ENCODE measurements at regions not wholly inside any gene's neighbourhood (a gene's known extent, or its start where the extent isn't known, plus 50 kb on each side); places are given as distances from the start of the nearest gene placed in this dataset.

DNA sequence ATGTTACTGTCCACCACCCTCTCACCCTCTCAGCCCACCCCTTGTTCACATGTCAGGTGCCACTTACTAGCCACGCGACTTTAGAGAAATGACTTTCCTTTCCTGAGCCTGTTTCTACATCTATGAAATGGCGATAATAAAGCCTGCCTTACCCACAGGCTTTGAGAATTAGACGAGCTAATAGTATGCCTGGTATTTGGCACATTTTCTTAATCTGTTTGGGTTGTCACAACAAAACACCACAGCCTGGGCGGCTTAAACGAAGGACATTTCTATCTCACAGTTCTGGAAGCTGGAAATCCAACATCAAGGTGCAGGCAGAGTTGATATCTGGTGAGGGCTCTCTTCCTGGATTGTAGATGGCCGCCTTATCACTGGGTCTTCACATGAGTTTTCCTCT, 273.9 kb upstream of the FMN2 start:
- no peak for DNase-seq (ENCODE audit: low read depth in 2 of 2, low spot score in 1 of 2)

DNA sequence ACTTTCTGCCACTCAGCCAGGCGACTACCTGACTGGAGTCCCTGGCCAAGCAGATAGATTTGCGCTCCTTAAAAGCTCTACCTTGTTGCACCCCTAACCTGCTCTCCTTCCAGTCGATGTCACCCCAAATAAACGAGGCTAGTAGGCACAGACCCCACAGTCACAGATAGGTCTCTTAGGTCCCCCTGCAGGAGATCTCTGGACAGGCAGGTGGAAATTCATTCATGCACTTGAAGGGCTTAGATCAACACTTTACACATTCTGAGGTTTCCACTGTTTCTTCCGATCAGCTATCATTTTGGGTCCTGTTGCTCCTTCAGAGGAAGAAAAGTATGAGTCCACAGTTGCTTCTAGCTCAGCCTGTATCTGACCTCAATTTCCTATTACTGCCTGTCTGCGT, 272.6 kb upstream of the FMN2 start:
- no peak for DNase-seq (ENCODE audit: low read depth in 2 of 2, low spot score in 1 of 2)

DNA sequence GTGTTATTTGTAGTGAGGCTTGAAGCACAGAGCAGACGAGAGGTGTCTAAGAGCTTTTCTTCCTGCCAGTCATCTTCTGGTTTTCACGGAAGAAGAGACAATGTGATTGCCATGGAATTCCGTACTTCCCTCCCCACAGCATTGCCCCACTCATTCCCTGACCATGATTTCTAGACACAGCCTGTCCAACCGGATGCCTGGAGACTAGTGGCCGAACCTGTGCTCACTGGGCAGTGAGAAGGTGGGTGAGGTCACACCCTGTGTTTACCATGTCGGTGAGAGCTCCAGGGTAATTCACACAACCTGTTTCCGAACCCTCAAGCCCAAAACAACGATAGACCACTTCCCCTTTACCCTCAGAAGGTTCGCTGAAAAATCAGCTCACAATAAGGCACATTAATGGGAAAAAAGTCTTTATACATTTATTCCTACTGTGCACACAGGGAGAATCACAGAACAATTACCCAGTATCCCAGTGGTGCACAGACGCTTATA, 271.9 kb upstream of the FMN2 start:
- no peak for DNase-seq (ENCODE audit: low read depth in 2 of 2, low spot score in 1 of 2)

DNA sequence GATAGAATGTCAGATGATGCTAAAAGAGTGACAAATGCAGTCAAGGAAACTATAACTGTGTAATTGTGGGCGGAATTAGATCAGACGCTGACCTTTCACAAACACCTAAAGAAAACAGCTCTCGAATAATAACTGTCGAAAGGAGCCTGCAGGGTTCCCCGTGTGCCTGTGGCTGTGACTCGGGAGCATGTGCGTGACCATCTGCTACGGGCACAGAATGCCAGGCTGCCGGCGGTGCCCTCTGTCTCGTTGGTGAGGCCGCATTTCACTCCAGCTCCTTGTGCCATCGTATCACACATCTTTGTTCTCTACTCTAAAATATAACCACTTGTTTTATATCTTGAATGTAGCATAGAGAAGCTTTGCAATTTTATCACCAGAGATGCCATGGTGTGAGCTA, 267.8 kb upstream of the FMN2 start:
- no peak for DNase-seq (ENCODE audit: low read depth in 2 of 2, low spot score in 1 of 2)

DNA sequence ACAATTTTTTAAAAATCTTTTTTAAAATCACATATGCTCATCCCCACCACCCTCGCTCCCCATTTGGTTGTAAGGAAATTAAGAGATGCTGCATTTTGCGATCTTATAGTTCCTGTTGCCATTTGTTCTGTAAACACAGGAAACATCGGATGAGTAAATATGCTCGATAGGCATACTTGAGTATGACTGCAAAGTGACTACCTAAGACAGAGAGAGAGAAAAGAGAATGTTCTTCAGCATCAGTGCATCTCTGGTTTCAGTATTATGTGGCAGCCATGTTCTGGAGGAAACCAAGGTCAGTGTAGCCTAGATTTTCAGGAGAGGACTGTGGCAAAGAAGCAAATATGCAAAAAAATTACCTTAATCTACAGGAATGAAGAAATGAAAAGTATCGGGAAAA, 265.5 kb upstream of the FMN2 start:
- no peak for DNase-seq (ENCODE audit: low read depth in 2 of 2, low spot score in 1 of 2)

DNA sequence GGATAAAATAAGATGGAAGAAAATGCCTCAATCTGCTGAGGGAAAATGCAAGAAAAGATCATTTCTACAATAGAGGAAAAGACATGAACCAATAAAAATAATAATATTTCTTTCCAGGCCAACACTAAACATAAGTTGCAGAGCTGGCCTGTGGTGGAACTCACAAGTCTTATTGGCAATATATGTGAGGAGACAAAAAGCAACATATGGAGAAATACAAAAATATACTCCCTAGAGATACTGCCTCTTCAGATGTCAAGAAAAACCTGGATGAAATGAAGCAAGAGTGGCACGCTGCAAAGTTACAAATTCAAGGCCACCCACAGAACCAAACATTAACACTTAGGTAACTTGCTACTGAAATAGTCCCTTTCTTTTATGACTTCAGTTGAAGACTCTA, 264.9 kb upstream of the FMN2 start:
- no peak for DNase-seq (ENCODE audit: low read depth in 2 of 2, low spot score in 1 of 2)

DNA sequence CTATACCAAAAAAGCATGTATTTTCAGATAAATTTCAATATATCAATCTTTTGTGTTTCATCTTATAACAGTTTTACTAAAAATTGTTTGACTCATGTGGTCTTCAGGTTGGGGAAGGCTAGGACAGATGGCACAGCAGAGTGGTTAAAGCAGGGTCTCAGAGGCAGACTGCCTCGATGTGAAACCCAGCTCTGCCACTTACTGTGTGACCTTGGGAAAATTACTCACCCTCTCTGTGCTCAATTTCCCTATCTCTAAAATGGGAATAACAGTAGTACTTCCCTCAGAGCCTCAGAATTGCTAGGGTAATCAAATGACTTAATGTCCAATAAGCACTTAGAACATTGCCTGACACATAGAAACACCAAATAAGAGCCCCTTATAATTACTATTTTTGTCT, 262.1 kb upstream of the FMN2 start:
- no peak for DNase-seq (ENCODE audit: low read depth in 2 of 2, low spot score in 1 of 2)

DNA sequence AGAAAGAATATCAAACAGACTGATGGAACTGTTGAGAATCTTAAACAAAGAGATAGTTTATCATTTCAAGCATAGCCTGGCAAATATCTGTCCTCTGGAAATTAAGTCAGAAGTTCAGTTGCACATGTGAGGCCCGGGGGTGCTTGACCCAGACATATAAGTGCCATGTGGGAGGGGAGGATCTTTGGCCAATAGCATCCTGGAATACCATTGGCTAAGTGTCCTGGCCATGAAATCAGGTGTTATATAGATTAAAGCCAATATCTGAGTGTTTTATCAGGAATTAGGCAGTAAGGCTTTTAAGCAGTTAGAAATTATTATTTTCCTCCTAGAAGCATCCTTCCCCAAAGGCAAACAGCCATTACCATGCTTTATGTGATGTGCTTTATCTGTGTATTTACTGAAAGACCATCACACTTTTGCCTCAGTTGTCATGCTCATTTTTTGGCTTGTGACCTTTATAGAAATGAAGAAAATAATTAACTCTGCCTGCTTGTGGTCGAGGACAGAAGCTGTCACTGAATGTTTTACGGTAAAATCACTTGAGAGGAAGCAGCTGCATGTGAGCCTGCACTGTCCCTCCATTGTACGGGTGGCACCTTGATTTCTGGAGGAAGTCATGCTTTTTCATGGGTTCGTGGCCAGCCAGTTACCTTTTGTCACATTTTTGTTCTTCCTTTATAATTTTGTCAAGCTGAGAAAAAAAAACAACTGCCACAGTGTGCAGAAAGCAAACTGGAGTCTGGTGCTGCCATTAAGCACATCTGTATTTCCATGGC, 259.9 kb upstream of the FMN2 start:
- no peak for DNase-seq (ENCODE audit: low read depth in 2 of 2, low spot score in 1 of 2)

DNA sequence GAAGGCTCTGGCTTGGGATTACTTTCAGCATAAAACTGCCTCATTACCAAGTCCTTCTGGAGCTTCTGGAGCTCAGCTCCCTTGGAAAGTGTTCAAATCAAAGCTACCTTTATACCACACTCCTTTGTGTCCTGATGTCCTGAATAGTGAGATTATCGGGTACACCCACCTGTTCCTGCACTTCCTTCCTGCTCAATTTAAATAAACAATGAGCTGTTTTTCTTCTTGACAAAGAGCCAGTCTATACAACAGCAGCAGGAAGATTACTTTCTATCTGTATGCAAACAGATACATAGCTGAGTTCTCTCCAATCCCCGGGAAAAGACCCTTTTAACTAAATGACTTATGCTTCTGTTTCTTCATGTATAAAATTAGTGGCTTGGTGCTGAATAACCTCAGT, 258.0 kb upstream of the FMN2 start:
- no peak for DNase-seq (ENCODE audit: low read depth in 2 of 2, low spot score in 1 of 2)

DNA sequence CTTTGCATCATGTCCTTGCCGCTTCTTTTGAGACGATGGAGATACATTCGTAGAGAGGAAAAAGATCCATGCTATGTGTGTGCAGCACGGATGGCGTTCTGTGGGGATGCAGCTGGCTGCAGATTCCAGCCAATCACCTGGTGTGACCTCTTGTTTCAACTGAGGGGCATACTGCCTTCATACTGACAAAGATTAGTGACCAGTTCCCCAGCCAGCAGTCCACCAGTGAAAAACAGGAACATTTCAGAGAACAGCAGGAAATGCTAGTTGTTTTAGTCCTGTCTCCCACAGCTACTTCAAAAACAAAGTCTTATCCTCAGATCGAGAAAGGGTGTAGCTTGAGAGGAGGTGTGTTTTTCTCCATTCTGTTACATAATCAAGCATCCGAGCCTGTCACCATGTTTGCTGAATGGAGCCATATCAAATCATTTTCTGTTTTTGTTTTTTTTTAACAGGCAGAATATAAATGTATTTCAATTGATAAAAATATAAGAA, 255.7 kb upstream of the FMN2 start:
- no peak for DNase-seq (ENCODE audit: low read depth in 2 of 2, low spot score in 1 of 2)

DNA sequence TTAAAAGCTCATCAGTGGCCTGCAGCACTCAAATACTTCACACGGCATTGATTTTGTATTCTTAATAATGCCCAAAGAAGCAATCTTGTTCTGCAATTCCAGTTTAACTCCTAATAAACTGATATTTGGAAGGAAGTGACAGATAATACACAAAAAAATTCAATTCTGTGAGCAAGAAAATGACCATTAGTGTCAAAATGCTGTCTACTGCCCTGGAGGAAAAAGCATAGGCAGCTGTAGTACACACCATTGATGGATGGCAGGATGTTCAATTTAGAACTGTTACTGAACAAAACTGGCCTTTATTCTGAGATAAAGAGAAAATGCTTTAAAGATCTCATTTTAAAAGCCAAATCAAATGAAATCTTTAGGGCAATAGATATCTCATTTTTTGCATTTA, 251.3 kb upstream of the FMN2 start:
- DNase-seq (ENCODE audit: low read depth in 2 of 2, low spot score in 1 of 2): no peak

DNA sequence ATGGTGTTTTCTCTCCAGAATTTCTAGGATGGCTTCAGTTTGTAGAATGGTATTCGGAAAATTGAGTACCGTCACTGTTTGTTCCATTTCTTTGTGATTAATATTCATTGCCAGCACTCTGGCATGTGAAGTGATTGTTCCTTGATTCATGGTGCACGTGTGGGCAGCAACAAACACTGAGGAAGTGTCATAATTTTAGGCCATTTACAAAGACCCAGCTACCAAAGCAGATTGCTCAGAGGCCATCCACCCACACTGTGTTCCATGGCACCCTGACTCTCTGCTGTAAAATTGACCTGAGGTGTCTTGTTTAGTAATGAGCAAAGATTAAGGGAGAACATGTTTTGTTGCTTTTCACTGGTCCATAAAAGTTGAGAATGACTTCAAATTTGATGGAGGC, 250.9 kb upstream of the FMN2 start:
- DNase-seq (ENCODE audit: low read depth in 2 of 2, low spot score in 1 of 2): no peak

DNA sequence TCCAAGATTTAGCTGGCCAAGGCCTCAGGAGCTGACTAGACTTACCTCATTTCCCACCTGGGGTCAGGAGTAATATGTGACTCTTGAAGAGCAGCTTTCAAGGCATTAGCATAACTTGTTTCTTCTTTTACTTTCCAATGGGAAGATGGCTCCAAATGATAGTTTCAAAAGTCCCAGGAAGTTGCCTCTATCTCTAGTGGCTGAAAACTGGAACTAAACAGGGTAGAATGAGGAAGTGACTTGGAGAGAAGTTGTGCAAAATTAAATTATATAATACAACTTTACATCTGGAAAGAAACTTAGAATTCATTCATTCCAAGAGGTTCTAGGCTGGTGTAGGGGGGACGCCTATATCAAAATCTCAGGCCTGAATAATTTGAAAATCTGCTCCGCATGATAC, 250.1 kb upstream of the FMN2 start:
- DNase-seq (ENCODE audit: low read depth in 2 of 2, low spot score in 1 of 2): no peak

DNA sequence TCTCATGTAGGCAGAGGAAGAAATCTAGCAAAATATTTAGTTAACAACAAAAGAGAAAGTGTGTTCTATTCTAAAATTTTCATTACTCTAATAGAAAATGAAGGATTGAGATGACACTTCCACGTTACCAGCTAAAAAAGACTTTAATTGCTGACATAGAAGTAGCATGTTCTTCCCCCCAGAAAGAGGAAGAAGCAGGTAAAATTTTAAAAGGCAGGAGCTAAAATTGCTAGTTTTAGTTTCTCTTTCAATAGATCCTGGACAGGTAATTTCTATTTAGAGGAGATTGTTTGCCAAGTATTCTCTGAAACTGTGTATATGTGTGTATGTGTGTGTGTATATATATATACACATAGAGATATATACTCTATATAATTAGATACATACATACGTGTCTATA, 248.1 kb upstream of the FMN2 start:
- no peak for DNase-seq (ENCODE audit: low read depth in 2 of 2, low spot score in 1 of 2)

DNA sequence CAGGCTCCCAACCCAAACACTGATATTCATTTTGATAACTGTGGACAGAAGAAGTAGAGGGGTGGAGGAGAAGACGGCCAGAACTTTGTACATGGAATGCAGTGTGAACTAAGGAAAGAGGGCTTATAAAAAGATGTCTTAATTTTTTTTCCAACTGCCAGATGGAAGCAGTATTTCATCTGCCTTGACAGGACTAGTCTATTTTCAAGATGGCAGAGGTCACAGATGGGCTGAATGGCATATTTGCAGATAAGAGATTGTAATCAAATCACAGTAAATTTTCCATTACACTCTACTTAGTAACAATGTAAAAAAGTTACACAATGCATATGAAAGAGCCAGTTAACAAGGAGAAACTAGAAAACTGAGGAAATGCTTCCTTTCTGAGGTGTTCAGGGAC, 246.8 kb upstream of the FMN2 start:
- DNase-seq (ENCODE audit: low read depth in 2 of 2, low spot score in 1 of 2): no peak

DNA sequence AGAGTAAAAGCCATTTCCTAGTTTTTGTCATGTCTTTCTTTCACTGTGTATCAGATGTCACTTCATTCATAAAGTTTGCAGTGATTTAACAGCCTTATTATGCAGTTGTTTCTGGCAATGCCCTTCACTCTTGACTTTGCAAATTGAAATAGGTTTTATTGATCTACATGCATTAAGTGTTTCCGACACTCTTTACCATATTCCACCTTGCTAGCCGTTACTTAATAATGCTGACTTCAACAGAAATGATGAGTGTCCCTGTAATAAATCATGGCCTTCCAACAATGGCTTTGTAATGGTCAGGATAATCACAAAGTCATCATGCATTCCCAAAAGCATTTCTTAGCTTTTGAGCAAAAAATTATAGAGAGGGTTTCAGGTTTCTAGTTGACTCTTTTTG, 236.8 kb upstream of the FMN2 start:
- no peak for DNase-seq (ENCODE audit: low read depth in 2 of 2, low spot score in 1 of 2)

DNA sequence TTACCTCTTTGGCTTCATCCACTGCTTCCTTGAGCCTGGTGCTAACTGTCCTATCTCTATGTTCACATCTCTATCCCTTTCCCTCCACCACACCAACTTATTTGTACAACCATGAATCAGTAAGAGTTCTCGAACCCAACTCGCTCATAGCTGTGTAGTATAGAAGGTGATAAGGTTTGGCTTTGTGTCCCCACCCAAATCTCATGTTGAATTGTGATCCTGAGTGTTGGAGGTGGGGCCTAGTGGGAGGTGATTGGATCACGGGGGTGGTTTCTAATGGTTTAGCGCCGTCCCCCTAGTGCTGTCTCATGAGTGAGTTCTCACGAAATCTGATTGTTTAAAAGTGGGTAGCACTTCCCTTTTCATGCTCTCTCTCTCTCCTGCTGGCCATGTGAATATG, 235.6 kb upstream of the FMN2 start:
- no peak for DNase-seq (ENCODE audit: low read depth in 2 of 2, low spot score in 1 of 2)

DNA sequence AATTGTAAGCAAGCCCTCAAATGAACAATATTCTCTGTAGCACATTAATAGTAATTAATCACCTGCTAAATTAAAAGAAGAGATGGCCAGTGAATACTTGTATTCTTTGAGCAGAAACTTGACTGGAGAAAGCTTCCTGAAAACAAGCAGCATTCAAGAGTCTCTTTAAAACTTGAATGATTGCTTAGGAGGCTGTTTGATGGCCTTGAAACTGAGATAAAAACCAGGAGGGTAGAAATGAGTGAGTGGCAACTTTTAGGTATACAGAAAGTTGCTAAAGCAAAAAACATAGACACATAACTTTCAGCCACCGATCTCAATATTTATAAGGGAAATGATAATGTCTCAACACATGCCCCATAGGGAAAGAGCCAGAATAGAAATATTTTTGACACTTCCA, 234.8 kb upstream of the FMN2 start:
- DNase-seq (ENCODE audit: low read depth in 2 of 2, low spot score in 1 of 2): no peak

DNA sequence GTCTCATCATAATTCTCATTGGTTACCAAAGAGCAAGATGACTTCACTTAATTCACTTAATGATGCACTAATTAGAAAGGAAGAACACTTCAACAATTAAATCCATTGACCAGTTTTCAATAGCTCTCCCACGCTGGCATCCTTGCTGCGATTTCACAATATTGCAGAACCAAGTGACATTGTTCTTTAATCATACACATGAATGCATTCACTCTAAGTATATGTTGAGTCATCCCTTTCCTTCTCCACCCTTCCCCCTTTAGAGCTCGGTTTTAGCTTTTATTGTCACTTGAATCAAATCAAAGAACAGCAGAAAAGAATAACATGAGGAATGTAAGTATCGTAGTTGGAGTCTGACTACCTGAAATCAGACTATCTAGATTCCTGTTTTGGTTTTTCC, 233.6 kb upstream of the FMN2 start:
- no peak for DNase-seq (ENCODE audit: low read depth in 2 of 2, low spot score in 1 of 2)

DNA sequence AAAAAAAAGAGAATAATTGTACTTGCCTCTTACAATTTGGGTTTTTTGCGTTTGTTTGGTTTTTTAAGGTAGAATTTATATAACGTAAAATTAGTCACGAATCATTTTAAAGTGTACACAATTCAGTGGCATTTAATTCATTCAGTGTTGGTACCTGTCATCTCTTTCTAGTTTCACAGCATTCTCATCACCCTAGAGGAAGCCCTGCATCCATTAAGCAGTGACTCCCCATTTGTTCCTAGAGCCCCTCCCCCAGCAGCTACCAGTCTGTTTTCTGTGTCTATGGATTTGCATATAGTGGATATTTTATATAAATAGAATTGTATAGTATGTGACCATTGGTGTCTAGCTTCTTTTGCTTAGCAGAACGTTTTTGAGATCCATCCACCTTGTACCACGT, 233.2 kb upstream of the FMN2 start:
- DNase-seq (ENCODE audit: low read depth in 2 of 2, low spot score in 1 of 2): no peak

DNA sequence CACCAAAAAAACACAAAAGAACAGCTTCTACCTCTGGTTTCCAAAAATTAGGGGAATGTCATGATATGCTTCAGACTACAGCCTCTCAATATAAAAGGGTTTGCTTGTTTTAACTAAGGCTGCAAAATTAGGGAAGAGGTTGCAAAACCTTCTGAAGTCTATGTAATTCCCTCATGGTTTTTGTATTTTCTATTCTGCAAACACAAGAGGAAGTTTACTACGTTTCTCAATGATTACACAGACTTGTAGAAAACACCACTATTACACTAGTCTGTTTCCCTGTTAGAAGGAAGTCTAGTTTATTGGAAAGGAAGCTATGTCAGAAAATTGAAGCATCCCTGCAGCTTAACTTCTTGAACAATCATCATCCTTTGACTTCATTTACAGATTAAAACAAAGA, 229.7 kb upstream of the FMN2 start:
- no peak for DNase-seq (ENCODE audit: low read depth in 2 of 2, low spot score in 1 of 2)

DNA sequence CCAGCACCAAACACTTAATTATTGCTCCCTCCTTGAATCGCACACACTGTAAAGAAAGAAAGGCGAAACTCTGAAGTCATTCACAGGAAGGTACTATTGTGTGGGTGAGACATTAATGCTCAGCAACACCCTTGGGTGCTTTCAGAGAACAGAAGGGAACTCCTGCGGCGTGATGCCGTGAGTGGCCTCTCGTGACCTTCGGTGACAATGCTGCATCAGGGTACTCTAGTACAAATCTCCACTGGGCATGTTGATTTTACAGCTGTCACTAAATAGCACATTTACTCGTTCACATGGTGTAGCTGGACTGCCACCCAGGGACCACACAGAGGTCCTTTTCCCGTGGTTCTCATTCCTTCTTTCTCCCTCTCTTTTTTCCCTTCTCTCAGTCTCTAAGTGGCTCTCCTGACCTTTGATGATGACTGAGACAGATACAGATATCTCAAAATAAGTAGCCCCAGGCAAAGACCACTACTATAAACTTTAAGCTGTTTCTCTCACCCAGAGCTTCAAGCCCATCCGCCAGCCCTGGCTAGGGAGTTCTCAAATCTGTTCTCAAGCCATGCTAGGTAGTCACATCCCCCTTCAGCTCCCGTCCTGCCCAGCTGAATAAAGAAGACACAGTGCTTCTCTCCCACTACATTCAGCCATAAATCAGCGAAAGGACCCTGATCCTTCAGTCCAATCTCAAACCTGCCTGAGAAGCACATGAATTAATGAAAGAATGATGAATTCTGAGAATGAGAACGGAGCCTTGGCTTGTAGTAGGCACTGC, 223.4 kb upstream of the FMN2 start:
- DNase-seq (ENCODE audit: low read depth in 2 of 2, low spot score in 1 of 2): no peak

DNA sequence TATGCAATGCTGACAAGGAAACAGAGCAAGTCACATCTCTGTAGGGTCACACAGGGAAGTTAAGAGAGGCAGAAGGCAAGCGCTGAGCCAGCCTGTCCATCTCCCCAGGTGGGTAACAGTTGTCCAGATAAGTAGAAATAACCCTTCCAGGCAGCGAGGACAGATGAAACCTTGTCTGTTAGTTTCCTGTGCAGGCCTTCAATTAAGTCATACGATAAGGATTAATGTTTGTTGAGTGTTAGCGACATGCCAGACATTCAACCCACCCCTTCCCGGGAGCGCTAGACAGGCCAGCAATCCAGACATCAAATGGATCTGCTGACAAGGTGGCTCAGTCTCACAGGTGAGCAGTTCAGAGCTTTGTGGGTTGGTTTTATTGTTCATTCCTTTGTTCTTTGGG, 221.5 kb upstream of the FMN2 start:
- no peak for DNase-seq (ENCODE audit: low read depth in 2 of 2, low spot score in 1 of 2)
